Adipocyte (in vitro differentiated cells): ENCODE measurements at regions not wholly inside any gene's neighbourhood (a gene's known extent, or its start where the extent isn't known, plus 50 kb on each side); places are given as distances from the start of the nearest gene placed in this dataset.
"Not testable (repeated sequence)": the region's sequence is repeated elsewhere in the genome, so short reads cannot be mapped to it uniquely, and the experiment has no call there.

ENCODE experiments used
- DNase-seq: peaks from one replicate; pipeline ENCODE4 v3.0.0-alpha.2; 2015; ENCODE audit warnings: low read depth
- H3K27me3 ChIP-seq: replicated peaks from 2 replicates; pipeline ENCODE4 v1.7.0; 2013; ENCODE audit warnings: mild to moderate bottlenecking, low read length, moderate library complexity; ENCODE audit not compliant: control insufficient read depth, insufficient read depth
- H3K36me3 ChIP-seq: 2 replicates; pipeline ENCODE4 v1.7.0; 2013; ENCODE audit warnings: low read length, mild to moderate bottlenecking, moderate library complexity; ENCODE audit not compliant: control insufficient read depth, insufficient read depth, severe bottlenecking
- H3K4me1 ChIP-seq: 2 replicates; pipeline ENCODE4 v1.7.0; 2013; ENCODE audit warnings: mild to moderate bottlenecking, low read length, moderate library complexity; ENCODE audit not compliant: control insufficient read depth, insufficient read depth
- H3K4me3 ChIP-seq: 2 replicates; pipeline ENCODE4 v1.7.0; 2013; ENCODE audit warnings: mild to moderate bottlenecking, low read length, moderate library complexity
- H3K9ac ChIP-seq: 2 replicates; pipeline ENCODE4 v1.7.0; 2013; ENCODE audit warnings: mild to moderate bottlenecking, low read length, moderate library complexity
- H3K9me3 ChIP-seq: 2 replicates; pipeline ENCODE4 v1.7.0; 2013; ENCODE audit warnings: mild to moderate bottlenecking, low read length, moderate library complexity; ENCODE audit not compliant: control insufficient read depth

GRCh38 chr9:75491533-75491932 lies 398.9 kb upstream of the PCSK5 start:
- no peak for DNase-seq
- no peak overlapping the region for H3K4me3 ChIP-seq
- H3K4me1 ChIP-seq = peaks cover 12% of the 10 kb centered on the region
- H3K36me3 ChIP-seq = no peaks in the 10 kb centered on the region
- no peaks in the 10 kb centered on the region for H3K27me3 ChIP-seq
- H3K9me3 ChIP-seq = no peaks in the 10 kb centered on the region
- no peak overlapping the region for H3K9ac ChIP-seq

DNA sequence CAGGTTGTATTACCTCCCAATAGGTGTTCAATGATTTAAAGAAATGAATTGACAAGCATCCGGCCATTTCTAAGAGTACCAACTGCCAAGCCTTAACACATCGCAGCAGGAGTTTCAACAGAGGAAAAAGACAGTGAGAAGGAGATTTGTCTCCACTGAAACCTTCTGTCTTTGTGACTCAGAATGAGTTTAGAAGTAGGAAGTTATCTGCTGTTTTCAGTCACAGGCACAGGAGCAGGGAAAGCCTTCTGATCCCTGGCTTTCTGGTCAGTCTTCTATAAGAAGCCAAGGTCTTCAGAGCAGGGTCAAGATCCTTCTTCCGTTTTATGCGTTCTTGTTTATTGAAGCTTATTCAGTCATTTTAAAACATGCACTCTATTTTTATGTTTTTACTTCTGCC lies 390.7 kb upstream of the PCSK5 start:
- H3K36me3 ChIP-seq = no peaks in the 10 kb centered on the region
- H3K4me3 ChIP-seq = no peak overlapping the region
- H3K9me3 ChIP-seq = no peaks in the 10 kb centered on the region
- no peaks in the 10 kb centered on the region for H3K27me3 ChIP-seq
- DNase-seq = no peak
- H3K9ac ChIP-seq = no peak overlapping the region
- H3K4me1 ChIP-seq = peaks cover 10% of the 10 kb centered on the region

DNA sequence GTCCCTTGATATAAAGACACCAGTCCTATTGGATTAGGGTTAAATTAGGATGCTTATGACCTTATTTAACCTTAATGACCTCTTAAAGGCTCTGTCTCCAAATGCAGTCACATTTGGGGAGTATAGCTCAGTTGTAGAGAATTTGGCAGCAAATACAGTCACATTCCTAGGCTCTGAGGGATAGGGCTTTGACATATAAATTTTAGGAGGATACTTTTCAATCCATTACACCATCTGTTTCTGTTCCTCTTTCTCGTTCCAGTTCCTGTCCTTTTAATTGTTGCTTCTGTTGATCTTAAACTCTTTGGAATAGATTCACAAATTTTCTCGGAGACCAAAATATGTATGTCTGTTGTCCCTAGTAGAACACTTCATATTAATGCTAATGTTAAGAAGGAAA lies 390.0 kb upstream of the PCSK5 start:
- no peak overlapping the region for H3K9ac ChIP-seq
- no peaks in the 10 kb centered on the region for H3K9me3 ChIP-seq
- no peaks in the 10 kb centered on the region for H3K27me3 ChIP-seq
- no peak for DNase-seq
- no peaks in the 10 kb centered on the region for H3K36me3 ChIP-seq
- no peak overlapping the region for H3K4me3 ChIP-seq
- H3K4me1 ChIP-seq = peaks cover 15% of the 10 kb centered on the region

DNA sequence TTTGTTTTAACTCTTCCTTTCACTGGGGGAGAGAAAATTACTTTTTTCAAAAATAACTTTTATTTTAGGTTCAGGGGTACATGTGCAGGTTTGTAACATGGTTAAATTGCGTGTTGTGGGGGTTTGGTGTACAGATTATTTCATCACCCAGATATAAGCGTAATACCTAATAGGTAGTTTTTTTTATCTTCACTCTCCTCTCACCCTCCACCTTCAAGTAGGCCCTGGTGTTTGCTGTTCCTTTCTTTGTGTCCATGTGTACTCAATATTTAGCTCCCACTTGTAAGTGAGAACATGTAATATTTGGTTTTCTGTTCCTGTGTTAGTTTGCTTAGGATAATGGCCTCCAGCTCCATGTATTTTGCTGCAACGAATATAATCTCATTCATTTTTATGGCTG lies 389.5 kb upstream of the PCSK5 start:
- not testable (repeated sequence) for H3K36me3 ChIP-seq, H3K9ac ChIP-seq

DNA sequence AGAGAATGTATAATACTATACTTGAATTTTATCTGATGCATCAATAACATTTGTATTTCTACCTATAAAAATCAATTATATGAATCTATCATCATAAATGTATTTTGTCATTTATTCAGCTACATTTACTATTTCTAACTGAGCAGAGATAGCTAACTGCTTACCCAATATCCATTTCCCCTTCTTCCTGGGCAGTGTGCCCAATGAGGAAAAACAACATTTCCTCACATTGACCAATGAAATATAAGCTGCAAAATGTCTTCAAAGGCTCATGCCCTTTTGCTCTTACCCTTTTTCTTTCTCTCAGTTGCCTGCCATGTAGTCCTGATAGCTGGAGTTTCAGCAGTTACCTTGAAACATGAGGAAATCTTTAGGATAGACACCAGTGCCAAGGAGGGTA lies 385.8 kb upstream of the PCSK5 start:
- Histone ChIP-seq H3K27me3 (no peaks in the 10 kb centered on the region), H3K9me3 (peaks cover 5% of the 10 kb centered on the region), H3K4me1 (peaks cover 15% of the 10 kb centered on the region), H3K4me3 (no peak overlapping the region), H3K36me3 (no peaks in the 10 kb centered on the region), H3K9ac (no peak overlapping the region)
- no peak for DNase-seq

More for the DNA sequence above, 389.5 kb upstream of the PCSK5 start:
- not testable (repeated sequence) for H3K27me3 ChIP-seq, H3K9me3 ChIP-seq, DNase-seq, H3K4me3 ChIP-seq
- H3K4me1 ChIP-seq = peaks cover 15% of the 10 kb centered on the region

- no peak overlapping the region for H3K9ac ChIP-seq
- no peaks in the 10 kb centered on the region for H3K27me3 ChIP-seq
- H3K4me1 ChIP-seq = peaks cover 10% of the 10 kb centered on the region
- DNase-seq = no peak
- H3K4me3 ChIP-seq = no peak overlapping the region
- peaks cover 5% of the 10 kb centered on the region for H3K9me3 ChIP-seq
- no peaks in the 10 kb centered on the region for H3K36me3 ChIP-seq
Measured at GRCh38 chr9:75505654-75506053, 384.8 kb upstream of the PCSK5 start.

DNA sequence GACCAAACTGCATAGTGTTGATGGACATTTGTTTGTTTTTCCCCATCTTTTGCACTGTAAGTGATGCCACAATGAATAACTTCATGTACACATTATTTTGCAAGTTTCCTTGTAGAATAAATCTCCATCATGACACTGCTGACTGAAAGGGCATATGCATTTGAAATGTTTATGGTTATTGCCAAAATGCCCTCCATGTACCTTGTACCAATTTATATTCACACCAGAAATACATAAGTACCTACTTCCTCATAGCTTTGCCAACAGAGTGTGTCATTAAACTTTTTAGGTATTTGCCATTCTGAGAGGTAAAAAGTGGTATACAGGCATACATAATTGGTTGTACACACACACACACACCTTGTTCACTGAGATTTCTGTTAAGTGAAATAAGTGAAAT lies 361.0 kb upstream of the PCSK5 start:
- Histone ChIP-seq H3K4me1 (peaks cover 16% of the 10 kb centered on the region), H3K4me3 (no peak overlapping the region), H3K9me3 (no peaks in the 10 kb centered on the region), H3K9ac (no peak overlapping the region), H3K36me3 (no peaks in the 10 kb centered on the region), H3K27me3 (peaks cover 7% of the 10 kb centered on the region)
- no peak for DNase-seq

DNA sequence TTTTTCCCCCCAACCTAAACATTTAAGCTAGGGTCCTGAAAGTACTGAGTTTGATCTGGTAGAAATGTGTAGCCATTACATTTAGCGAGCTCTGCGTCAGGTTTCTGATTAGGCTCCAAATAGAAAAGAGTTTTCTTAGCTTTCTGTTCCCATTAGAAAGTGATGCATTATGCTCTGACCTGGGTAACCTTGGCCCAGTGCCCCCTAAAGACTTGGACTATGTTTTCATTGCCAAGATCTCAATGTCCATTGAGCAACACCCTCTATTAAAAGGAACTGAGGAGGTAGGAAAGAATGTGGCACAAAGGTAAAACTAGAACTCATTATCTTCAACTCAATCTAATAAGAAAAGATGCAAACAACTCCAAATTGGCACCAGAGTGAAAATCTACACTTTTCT lies 358.9 kb upstream of the PCSK5 start:
- Histone ChIP-seq H3K27me3 (no peaks in the 10 kb centered on the region), H3K9ac (no peak overlapping the region), H3K9me3 (no peaks in the 10 kb centered on the region), H3K4me1 (peaks cover 16% of the 10 kb centered on the region), H3K4me3 (no peak overlapping the region), H3K36me3 (no peaks in the 10 kb centered on the region)
- DNase-seq = no peak

GRCh38 chr9:75532233-75533050 lies 358.0 kb upstream of the PCSK5 start:
- DNase-seq = no peak
- no peak overlapping the region for H3K9ac ChIP-seq
- H3K9me3 ChIP-seq = peaks cover 8% of the 10 kb centered on the region
- no peaks in the 10 kb centered on the region for H3K27me3 ChIP-seq
- peaks cover 16% of the 10 kb centered on the region for H3K4me1 ChIP-seq
- H3K36me3 ChIP-seq = no peaks in the 10 kb centered on the region
- no peak overlapping the region for H3K4me3 ChIP-seq

- H3K27me3 ChIP-seq = no peaks in the 10 kb centered on the region
- peaks cover 12% of the 10 kb centered on the region for H3K9me3 ChIP-seq
- DNase-seq = no peak
- no peak overlapping the region for H3K9ac ChIP-seq
- H3K4me3 ChIP-seq = no peak overlapping the region
- H3K36me3 ChIP-seq = no peaks in the 10 kb centered on the region
- H3K4me1 ChIP-seq = peaks cover 6% of the 10 kb centered on the region
Measured at GRCh38 chr9:75539523-75539922, 350.9 kb upstream of the PCSK5 start.

- Histone ChIP-seq H3K36me3 (no peaks in the 10 kb centered on the region), H3K4me3 (no peak overlapping the region), H3K9me3 (peaks cover 12% of the 10 kb centered on the region), H3K9ac (no peak overlapping the region), H3K4me1 (peaks cover 6% of the 10 kb centered on the region), H3K27me3 (no peaks in the 10 kb centered on the region)
- DNase-seq = no peak
Measured at GRCh38 chr9:75540185-75540584, 350.3 kb upstream of the PCSK5 start.

DNA sequence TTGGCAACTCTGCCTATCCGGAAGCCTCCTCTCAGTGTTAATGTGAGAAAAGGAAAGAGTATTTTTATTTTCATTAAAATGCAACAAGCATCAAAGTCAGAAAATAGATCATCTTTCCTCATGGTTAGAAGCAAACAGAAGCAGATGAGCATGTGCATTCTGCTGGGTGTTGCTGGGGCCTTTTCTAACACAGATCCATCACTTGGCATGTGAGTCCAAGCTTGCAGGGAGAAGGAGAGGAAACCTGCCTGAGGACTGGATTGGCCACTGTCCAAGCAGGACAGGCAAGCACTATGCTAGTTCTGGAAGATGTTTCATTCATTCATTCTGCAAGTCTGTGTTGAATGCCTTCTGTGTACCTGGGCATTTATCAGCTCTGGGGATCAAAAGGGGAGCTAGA lies 348.7 kb upstream of the PCSK5 start:
- Histone ChIP-seq H3K36me3 (no peaks in the 10 kb centered on the region), H3K4me3 (no peak overlapping the region), H3K9me3 (peaks cover 11% of the 10 kb centered on the region), H3K4me1 (peaks cover 6% of the 10 kb centered on the region), H3K9ac (no peak overlapping the region), H3K27me3 (no peaks in the 10 kb centered on the region)
- no peak for DNase-seq
